ENCODE measurements at regions not wholly inside any gene's neighbourhood (a gene's known extent, or its start where the extent isn't known, plus 50 kb on each side); places are given as distances from the start of the nearest gene placed in this dataset.

- no peak for DNase-seq (ENCODE audit: extremely low spot score, unreplicated experiment)
- Mint-ChIP-seq H3K27ac (ENCODE audit: unreplicated experiment) (no peak overlapping the region), H3K36me3 (ENCODE audit: unreplicated experiment) (no peaks in the 10 kb centered on the region), H3K4me1 (ENCODE audit: unreplicated experiment) (no peaks in the 10 kb centered on the region), H3K27me3 (ENCODE audit: unreplicated experiment) (peaks cover 15% of the 10 kb centered on the region), H3K4me3 (ENCODE audit: unreplicated experiment) (no peak overlapping the region), H3K9me3 (ENCODE audit: unreplicated experiment) (no peaks in the 10 kb centered on the region)
- TF ChIP-seq CTCF (IDR thresholded peaks at IDR 0.05) = peak; percentile 54
Measured at GRCh38 chr3:22685597-22685996, 517.5 kb upstream of the UBE2E2 start.

GRCh38 chr3:22691407-22691806 is 511.7 kb upstream of the UBE2E2 start:
- Mint-ChIP-seq H3K36me3 (ENCODE audit: unreplicated experiment) (no peaks in the 10 kb centered on the region), H3K4me3 (ENCODE audit: unreplicated experiment) (no peak overlapping the region), H3K27ac (ENCODE audit: unreplicated experiment) (no peak overlapping the region), H3K9me3 (ENCODE audit: unreplicated experiment) (no peaks in the 10 kb centered on the region), H3K27me3 (ENCODE audit: unreplicated experiment) (no peaks in the 10 kb centered on the region), H3K4me1 (ENCODE audit: unreplicated experiment) (no peaks in the 10 kb centered on the region)
- no peak for TF ChIP-seq CTCF (IDR thresholded peaks at IDR 0.05)
- no peak for DNase-seq (ENCODE audit: extremely low spot score, unreplicated experiment)

- Mint-ChIP-seq H3K4me1 (ENCODE audit: unreplicated experiment) (no peaks in the 10 kb centered on the region), H3K27ac (ENCODE audit: unreplicated experiment) (no peak overlapping the region), H3K36me3 (ENCODE audit: unreplicated experiment) (no peaks in the 10 kb centered on the region), H3K9me3 (ENCODE audit: unreplicated experiment) (no peaks in the 10 kb centered on the region), H3K4me3 (ENCODE audit: unreplicated experiment) (no peak overlapping the region), H3K27me3 (ENCODE audit: unreplicated experiment) (no peaks in the 10 kb centered on the region)
- no peak for DNase-seq (ENCODE audit: extremely low spot score, unreplicated experiment)
- TF ChIP-seq CTCF (IDR thresholded peaks at IDR 0.05) = no peak
Measured at GRCh38 chr3:22691856-22692628, 511.1 kb upstream of the UBE2E2 start.

- H3K4me1 Mint-ChIP-seq (ENCODE audit: unreplicated experiment) = no peaks in the 10 kb centered on the region
- no peak overlapping the region for H3K27ac Mint-ChIP-seq (ENCODE audit: unreplicated experiment)
- no peaks in the 10 kb centered on the region for H3K36me3 Mint-ChIP-seq (ENCODE audit: unreplicated experiment)
- H3K4me3 Mint-ChIP-seq (ENCODE audit: unreplicated experiment) = no peak overlapping the region
- no peak for DNase-seq (ENCODE audit: extremely low spot score, unreplicated experiment)
- TF ChIP-seq CTCF (IDR thresholded peaks at IDR 0.05) = no peak
- peaks cover 2% of the 10 kb centered on the region for H3K9me3 Mint-ChIP-seq (ENCODE audit: unreplicated experiment)
- peaks cover 6% of the 10 kb centered on the region for H3K27me3 Mint-ChIP-seq (ENCODE audit: unreplicated experiment)
Measured at GRCh38 chr3:22700876-22701275, 502.3 kb upstream of the UBE2E2 start.

- no peak for DNase-seq (ENCODE audit: extremely low spot score, unreplicated experiment)
- H3K4me3 Mint-ChIP-seq (ENCODE audit: unreplicated experiment) = no peak overlapping the region
- no peaks in the 10 kb centered on the region for H3K4me1 Mint-ChIP-seq (ENCODE audit: unreplicated experiment)
- no peaks in the 10 kb centered on the region for H3K36me3 Mint-ChIP-seq (ENCODE audit: unreplicated experiment)
- TF ChIP-seq CTCF (IDR thresholded peaks at IDR 0.05) = no peak
- peaks cover 3% of the 10 kb centered on the region for H3K9me3 Mint-ChIP-seq (ENCODE audit: unreplicated experiment)
- no peak overlapping the region for H3K27ac Mint-ChIP-seq (ENCODE audit: unreplicated experiment)
- H3K27me3 Mint-ChIP-seq (ENCODE audit: unreplicated experiment) = peaks cover 6% of the 10 kb centered on the region
Measured at GRCh38 chr3:22704166-22704565, 499.0 kb upstream of the UBE2E2 start.
